ENCODE measurements at regions not wholly inside any gene's neighbourhood (a gene's known extent, or its start where the extent isn't known, plus 50 kb on each side); places are given as distances from the start of the nearest gene placed in this dataset.

GRCh38 chr14:85421186-85421877 is 108.6 kb upstream of the FLRT2 start:
- Histone ChIP-seq H3K4me3 (no peak overlapping the region), H3K9ac (ENCODE audit: insufficient read depth in 1 of 2, low read length in 2 of 2) (no peak overlapping the region), H3K27ac (ENCODE audit: low read depth in 1 of 2, low read length in 1 of 2) (no peak overlapping the region), H3K27me3 (ENCODE audit: control insufficient read depth in 3 of 3, insufficient read depth in 3 of 3, low read length in 2 of 3) (no peaks in the 10 kb centered on the region), H3K9me3 (ENCODE audit: control insufficient read depth in 4 of 4, insufficient read depth in 3 of 4, low read length in 3 of 4) (no peaks in the 10 kb centered on the region), H3K36me3 (ENCODE audit: control insufficient read depth in 4 of 4, insufficient read depth in 4 of 4, low read length in 4 of 4) (no peaks in the 10 kb centered on the region), H3K4me1 (ENCODE audit: control insufficient read depth in 5 of 5, insufficient read depth in 5 of 5, low read length in 5 of 5) (no peaks in the 10 kb centered on the region)
- TF ChIP-seq CTCF (IDR thresholded peaks at IDR 0.05; ENCODE audit: control extremely low read depth, extremely low read depth) = no peak
- WGBS, 2 donors = 94 to 96% methylated on average over 3 of the region's 3 CpGs
- no peak for DNase-seq
- peak; percentile 8 for ATAC-seq (ENCODE audit: insufficient read depth, low FRiP score)

DNA sequence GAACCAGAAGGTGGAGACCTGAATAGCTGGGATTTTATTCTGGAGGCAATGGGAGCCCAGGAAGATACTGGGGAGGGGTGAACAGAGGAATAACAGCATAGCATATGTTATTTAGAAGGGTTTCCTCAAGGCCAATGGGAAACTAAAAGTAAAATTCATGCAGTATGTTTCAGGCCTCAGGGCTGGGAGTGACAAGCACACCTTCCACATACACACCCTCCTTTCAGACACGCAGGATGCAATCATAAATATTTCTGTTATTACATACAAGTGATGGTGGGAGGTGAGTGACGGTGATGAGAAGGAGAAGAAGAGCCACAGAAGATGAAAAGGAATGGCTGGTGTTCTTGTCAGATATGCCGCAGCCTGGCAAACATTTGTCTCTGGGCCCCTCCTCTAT is 106.1 kb upstream of the FLRT2 start:
- Histone ChIP-seq H3K4me1 (ENCODE audit: control insufficient read depth in 5 of 5, insufficient read depth in 5 of 5, low read length in 5 of 5) (no peaks in the 10 kb centered on the region), H3K27me3 (ENCODE audit: control insufficient read depth in 3 of 3, insufficient read depth in 3 of 3, low read length in 2 of 3) (no peaks in the 10 kb centered on the region), H3K9ac (ENCODE audit: insufficient read depth in 1 of 2, low read length in 2 of 2) (no peak overlapping the region), H3K9me3 (ENCODE audit: control insufficient read depth in 4 of 4, insufficient read depth in 3 of 4, low read length in 3 of 4) (no peaks in the 10 kb centered on the region), H3K36me3 (ENCODE audit: control insufficient read depth in 4 of 4, insufficient read depth in 4 of 4, low read length in 4 of 4) (no peaks in the 10 kb centered on the region), H3K4me3 (no peak overlapping the region), H3K27ac (ENCODE audit: low read depth in 1 of 2, low read length in 1 of 2) (no peak overlapping the region)
- no peak for TF ChIP-seq CTCF (IDR thresholded peaks at IDR 0.05; ENCODE audit: control extremely low read depth, extremely low read depth)
- 92 to 96% methylated on average over 3 of the region's 3 CpGs for WGBS, 2 donors
- DNase-seq (no peak), ATAC-seq (ENCODE audit: insufficient read depth, low FRiP score) (no peak)

GRCh38 chr14:85425507-85425906 is 104.4 kb upstream of the FLRT2 start:
- DNase-seq = no peak
- no peaks in the 10 kb centered on the region for H3K36me3 ChIP-seq (ENCODE audit: control insufficient read depth in 4 of 4, insufficient read depth in 4 of 4, low read length in 4 of 4)
- ATAC-seq (ENCODE audit: insufficient read depth, low FRiP score) = no peak
- no peak overlapping the region for H3K9ac ChIP-seq (ENCODE audit: insufficient read depth in 1 of 2, low read length in 2 of 2)
- H3K4me3 ChIP-seq = no peak overlapping the region
- no peak for TF ChIP-seq CTCF (IDR thresholded peaks at IDR 0.05; ENCODE audit: control extremely low read depth, extremely low read depth)
- 87 to 91% methylated on average over 3 of the region's 3 CpGs for WGBS, 2 donors
- no peak overlapping the region for H3K27ac ChIP-seq (ENCODE audit: low read depth in 1 of 2, low read length in 1 of 2)
- H3K4me1 ChIP-seq (ENCODE audit: control insufficient read depth in 5 of 5, insufficient read depth in 5 of 5, low read length in 5 of 5) = no peaks in the 10 kb centered on the region
- peaks cover 0 to under 1% (median 0%) of the 10 kb centered on the region in 4 donors for H3K9me3 ChIP-seq (ENCODE audit: control insufficient read depth in 4 of 4, insufficient read depth in 3 of 4, low read length in 3 of 4)
- no peaks in the 10 kb centered on the region for H3K27me3 ChIP-seq (ENCODE audit: control insufficient read depth in 3 of 3, insufficient read depth in 3 of 3, low read length in 2 of 3)
